GM12878 (cell line): ENCODE measurements at regions not wholly inside any gene's neighbourhood (a gene's known extent, or its start where the extent isn't known, plus 50 kb on each side); places are given as distances from the start of the nearest gene placed in this dataset.

Source experiments
- CHD2 ChIP-seq: IDR thresholded peaks from 2 replicates; pipeline ENCODE4 v1.6.1; 2011; ENCODE audit warnings: low read depth, low read length, improper control_type of control experiment, borderline replicate concordance
- CREB1 ChIP-seq: IDR thresholded peaks from 2 replicates; pipeline ENCODE4 v1.6.1; 2012; ENCODE audit warnings: low read depth, mild to moderate bottlenecking, inconsistent platforms
- CTCF ChIP-seq, 3 experiments: IDR thresholded peaks in 2 of 3; conservative IDR thresholded peaks in 1 of 3; 2 replicates each; pipeline ENCODE4 v1.5.1; 2011; ENCODE audit warnings: low read depth in 3 of 3, low read length in 3 of 3, mild to moderate bottlenecking in 3 of 3, control low read depth in 2 of 3, moderate library complexity in 2 of 3, inconsistent platforms in 1 of 3, mixed read lengths in 1 of 3; ENCODE audit not compliant: control insufficient read depth in 2 of 3, insufficient read depth in 1 of 3; ENCODE audit errors: extremely low read depth in 1 of 3
- POLR2AphosphoS5 ChIP-seq: IDR thresholded peaks from 2 replicates; pipeline ENCODE4 v1.6.1; 2011; ENCODE audit warnings: mild to moderate bottlenecking, low read length, inconsistent platforms
- SMC3 ChIP-seq: IDR thresholded peaks from 2 replicates; pipeline ENCODE4 v1.6.1; 2011; ENCODE audit warnings: low read length, improper control_type of control experiment, borderline replicate concordance
- ZBED1 ChIP-seq: IDR thresholded peaks from 2 replicates; pipeline ENCODE4 v1.6.1; 2016; ENCODE audit warnings: borderline replicate concordance
- TF ChIP-seq, protein P1 (sequence below): fragments of 450-650 bp; formaldehyde crosslinking; IDR thresholded peaks from 2 replicates; pipeline ENCODE4 v1.5.0; 2022; ENCODE audit warnings: mild to moderate bottlenecking, missing genetic modification characterization

- TF ChIP-seq CREB1, result no peak
- no peak for TF ChIP-seq CHD2
- TF ChIP-seq, protein P1, sequence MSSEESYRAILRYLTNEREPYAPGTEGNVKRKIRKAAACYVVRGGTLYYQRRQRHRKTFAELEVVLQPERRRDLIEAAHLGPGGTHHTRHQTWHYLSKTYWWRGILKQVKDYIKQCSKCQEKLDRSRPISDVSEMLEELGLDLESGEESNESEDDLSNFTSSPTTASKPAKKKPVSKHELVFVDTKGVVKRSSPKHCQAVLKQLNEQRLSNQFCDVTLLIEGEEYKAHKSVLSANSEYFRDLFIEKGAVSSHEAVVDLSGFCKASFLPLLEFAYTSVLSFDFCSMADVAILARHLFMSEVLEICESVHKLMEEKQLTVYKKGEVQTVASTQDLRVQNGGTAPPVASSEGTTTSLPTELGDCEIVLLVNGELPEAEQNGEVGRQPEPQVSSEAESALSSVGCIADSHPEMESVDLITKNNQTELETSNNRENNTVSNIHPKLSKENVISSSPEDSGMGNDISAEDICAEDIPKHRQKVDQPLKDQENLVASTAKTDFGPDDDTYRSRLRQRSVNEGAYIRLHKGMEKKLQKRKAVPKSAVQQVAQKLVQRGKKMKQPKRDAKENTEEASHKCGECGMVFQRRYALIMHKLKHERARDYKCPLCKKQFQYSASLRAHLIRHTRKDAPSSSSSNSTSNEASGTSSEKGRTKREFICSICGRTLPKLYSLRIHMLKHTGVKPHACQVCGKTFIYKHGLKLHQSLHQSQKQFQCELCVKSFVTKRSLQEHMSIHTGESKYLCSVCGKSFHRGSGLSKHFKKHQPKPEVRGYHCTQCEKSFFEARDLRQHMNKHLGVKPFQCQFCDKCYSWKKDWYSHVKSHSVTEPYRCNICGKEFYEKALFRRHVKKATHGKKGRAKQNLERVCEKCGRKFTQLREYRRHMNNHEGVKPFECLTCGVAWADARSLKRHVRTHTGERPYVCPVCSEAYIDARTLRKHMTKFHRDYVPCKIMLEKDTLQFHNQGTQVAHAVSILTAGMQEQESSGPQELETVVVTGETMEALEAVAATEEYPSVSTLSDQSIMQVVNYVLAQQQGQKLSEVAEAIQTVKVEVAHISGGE, result no peak
- TF ChIP-seq SMC3, result no peak
- TF ChIP-seq POLR2AphosphoS5, result no peak
- TF ChIP-seq ZBED1, result no peak
- no peak for TF ChIP-seq CTCF (IDR thresholded peaks at IDR 0.05 in 2 of 3, conservative IDR thresholded peaks at IDR 0.05 in 1 of 3; ENCODE audit: control insufficient read depth in 2 of 3, extremely low read depth in 1 of 3, insufficient read depth in 1 of 3, low read depth in 3 of 3, low read length in 3 of 3)
Observed at GRCh38 chr2:226560325-226560724, 239.3 kb downstream of the IRS1 start.
